Esophagus muscularis mucosa (tissue), 4 donors: ENCODE measurements at regions not wholly inside any gene's neighbourhood (a gene's known extent, or its start where the extent isn't known, plus 50 kb on each side); places are given as distances from the start of the nearest gene placed in this dataset.

Experiments used
- CTCF ChIP-seq, 3 experiments: fragments of 200-600 bp in 2 of 3; fragments of 450-650 bp in 1 of 3; sonication (generic) in 2 of 3; IDR thresholded peaks; one replicate each; pipeline ENCODE4 v1.5.1; 2017 to 2019; ENCODE audit warnings: antibody characterized with exemption in 3 of 3, mild to moderate bottlenecking in 2 of 3, moderate library complexity in 1 of 3
- EP300 ChIP-seq: sonication (generic); formaldehyde crosslinking; IDR thresholded peaks from one replicate; pipeline ENCODE4 v1.6.1; 2017; ENCODE audit warnings: antibody characterized with exemption
- POLR2A ChIP-seq: fragments of 450-650 bp; IDR thresholded peaks from one replicate; pipeline ENCODE4 v1.6.1; 2017; ENCODE audit warnings: antibody characterized with exemption, moderate library complexity, mild to moderate bottlenecking, low read depth
- POLR2AphosphoS5 ChIP-seq, 2 donors: sonication (generic); formaldehyde crosslinking; IDR thresholded peaks; one replicate each; pipeline ENCODE4 v1.6.1; 2017; ENCODE audit warnings: antibody characterized with exemption in 2 of 2

GRCh38 chrX:35289952-35290351, 347.4 kb downstream of the FAM47B start:
- TF ChIP-seq CTCF (IDR thresholded peaks at IDR 0.05): no peak
- TF ChIP-seq POLR2A: no peak
- TF ChIP-seq EP300: no peak
- no peak for TF ChIP-seq POLR2AphosphoS5 (IDR thresholded peaks at IDR 0.05)
